GM12875 (cell line): ENCODE measurements at regions not wholly inside any gene's neighbourhood (a gene's known extent, or its start where the extent isn't known, plus 50 kb on each side); places are given as distances from the start of the nearest gene placed in this dataset.

Experiments
- H3K4me3 ChIP-seq: one replicate; pipeline ENCODE4 v1.5.1; 2011; ENCODE audit warnings: low read depth, low read length, control low read depth
- CTCF ChIP-seq: IDR thresholded peaks from 2 replicates; pipeline ENCODE4 v1.5.1; 2011; ENCODE audit warnings: low read depth, mild to moderate bottlenecking, control low read depth, inconsistent platforms, low read length, moderate library complexity, borderline replicate concordance; ENCODE audit not compliant: insufficient read depth

GRCh38 chr2:154600927-154601494 is 97.5 kb upstream of the KCNJ3 start:
- H3K4me3 ChIP-seq: no peak overlapping the region
- no peak for TF ChIP-seq CTCF

GRCh38 chr2:154603682-154604081 is 94.8 kb upstream of the KCNJ3 start:
- TF ChIP-seq CTCF: no peak
- no peak overlapping the region for H3K4me3 ChIP-seq

DNA sequence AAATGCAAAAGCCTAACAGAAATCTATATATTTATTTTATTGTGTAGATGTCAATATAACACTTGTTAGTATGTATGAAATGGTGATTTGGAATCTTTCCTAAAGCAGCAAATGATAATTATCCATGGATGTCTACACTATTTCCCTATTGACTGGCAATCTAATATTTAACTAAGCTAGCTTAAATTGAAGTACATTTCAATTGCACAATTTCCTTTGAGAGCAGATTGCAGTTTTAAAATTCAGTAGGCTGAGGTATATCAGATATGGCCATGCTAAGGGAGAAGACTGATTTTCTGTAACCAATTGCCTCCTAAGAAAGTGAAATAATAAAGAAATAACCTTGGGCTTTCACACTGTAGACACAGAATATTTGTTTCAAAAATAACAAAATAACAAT is 90.1 kb upstream of the KCNJ3 start:
- no peak overlapping the region for H3K4me3 ChIP-seq
- no peak for TF ChIP-seq CTCF

DNA sequence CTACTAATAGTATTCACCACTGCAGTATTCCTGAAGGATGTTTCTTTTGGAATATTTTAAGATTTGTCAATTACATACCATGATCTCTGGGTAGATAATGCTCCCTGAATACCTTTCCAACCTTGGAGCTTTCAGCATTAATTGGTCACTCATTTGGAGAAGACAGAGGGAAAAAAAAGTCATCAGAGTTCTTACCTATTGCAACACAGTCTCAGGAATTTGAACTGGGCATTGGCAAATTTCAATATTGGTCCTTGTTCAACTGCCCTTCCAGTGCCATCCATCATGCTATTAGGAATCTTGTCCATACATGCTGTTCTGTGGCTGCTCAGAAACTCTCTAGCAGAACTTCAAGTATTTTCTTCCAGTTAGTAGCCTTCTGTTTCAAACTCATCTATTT is 83.6 kb upstream of the KCNJ3 start:
- TF ChIP-seq CTCF: no peak

DNA sequence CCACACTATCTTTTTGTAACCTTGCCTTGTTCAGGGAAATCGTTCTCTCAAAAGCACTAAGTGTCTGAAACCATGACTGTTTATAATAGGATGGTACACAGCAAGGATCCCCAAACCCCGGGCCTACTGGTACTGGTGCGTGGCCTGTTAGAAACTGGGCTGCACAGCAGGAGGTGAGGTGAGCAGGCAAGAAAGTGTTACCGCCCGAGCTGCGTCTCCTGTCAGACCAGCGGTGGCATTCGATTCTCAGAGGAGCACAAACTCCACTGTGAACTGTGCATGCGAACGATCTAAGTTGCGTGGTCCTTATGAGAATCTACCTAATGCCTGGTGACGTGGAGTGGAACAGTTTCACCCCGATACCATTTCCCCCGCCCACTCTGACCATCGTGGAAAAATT is 81.8 kb upstream of the KCNJ3 start:
- TF ChIP-seq CTCF: no peak

More for the DNA sequence above, 83.6 kb upstream of the KCNJ3 start:
- H3K4me3 ChIP-seq: no peak overlapping the region

GRCh38 chr2:154620471-154620870 is 78.0 kb upstream of the KCNJ3 start:
- no peak overlapping the region for H3K4me3 ChIP-seq

More for the DNA sequence above, 81.8 kb upstream of the KCNJ3 start:
- no peak overlapping the region for H3K4me3 ChIP-seq

More at GRCh38 chr2:154620471-154620870, 78.0 kb upstream of the KCNJ3 start:
- no peak for TF ChIP-seq CTCF
